NCI-H774 (cell line): ENCODE measurements at regions not wholly inside any gene's neighbourhood (a gene's known extent, or its start where the extent isn't known, plus 50 kb on each side); places are given as distances from the start of the nearest gene placed in this dataset.
"Not testable (repeated sequence)": the region's sequence is repeated elsewhere in the genome, so short reads cannot be mapped to it uniquely, and the experiment has no call there.

Experiments
- DNase-seq: peaks from one replicate; lab custom pipeline; 2025; lab: John Stamatoyannopoulos, UW

DNA sequence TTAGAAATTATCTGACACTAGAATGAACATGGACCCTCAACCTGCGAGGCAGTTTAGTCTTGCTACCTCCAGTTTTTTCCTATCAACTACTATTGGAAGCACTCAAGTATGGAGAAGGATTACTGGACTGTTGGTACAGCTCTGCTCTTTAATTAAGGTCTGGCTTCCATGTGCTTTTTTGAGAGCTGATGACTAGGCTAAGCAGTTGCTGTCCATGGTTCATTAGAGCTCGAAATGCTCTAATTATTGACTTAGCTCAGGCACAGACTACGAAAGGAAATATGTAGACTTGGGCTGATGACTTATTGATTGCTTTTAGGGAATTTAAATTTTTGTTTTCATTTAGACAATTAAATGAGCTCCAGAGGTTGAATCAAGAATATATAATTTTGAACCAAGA, 1281.6 kb downstream of the HACE1 start:
- DNase-seq: no peak

DNA sequence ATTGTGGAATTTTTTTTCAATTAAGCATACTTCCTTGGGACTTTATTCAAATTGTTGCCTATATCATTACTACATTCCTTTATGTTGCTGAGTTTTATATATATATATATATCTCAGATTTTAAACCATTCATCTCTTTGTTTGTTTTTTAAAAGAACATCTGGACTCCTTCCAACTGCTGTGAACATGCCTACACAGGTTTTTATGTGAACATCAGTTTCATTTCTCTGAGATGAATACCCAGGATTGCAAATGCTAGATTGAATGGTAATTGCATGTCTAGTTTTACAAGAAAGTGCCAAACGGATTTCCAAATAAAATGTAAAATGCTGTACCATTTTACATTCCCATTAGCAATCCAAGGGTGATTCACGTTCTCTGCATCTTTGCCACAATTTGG, 1289.3 kb downstream of the HACE1 start:
- no peak for DNase-seq

DNA sequence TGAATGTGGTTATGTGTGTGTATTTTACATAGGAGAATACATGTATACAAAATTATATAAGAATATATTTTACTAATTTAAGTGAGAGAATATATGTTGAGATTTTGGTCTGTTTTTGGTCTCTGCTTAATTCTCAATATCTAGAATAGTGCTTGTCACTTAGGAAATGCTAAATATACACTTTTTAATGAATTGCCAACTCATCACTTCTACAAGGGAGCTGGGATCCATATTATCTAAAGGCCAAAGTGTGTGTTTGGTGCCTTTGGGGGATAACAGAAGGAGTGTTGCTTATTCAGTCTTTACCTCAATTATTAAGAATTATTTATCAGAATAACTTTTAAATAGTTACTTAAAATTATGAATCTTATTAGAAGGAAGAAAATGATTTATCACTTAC, 1304.8 kb downstream of the HACE1 start:
- no peak for DNase-seq

DNA sequence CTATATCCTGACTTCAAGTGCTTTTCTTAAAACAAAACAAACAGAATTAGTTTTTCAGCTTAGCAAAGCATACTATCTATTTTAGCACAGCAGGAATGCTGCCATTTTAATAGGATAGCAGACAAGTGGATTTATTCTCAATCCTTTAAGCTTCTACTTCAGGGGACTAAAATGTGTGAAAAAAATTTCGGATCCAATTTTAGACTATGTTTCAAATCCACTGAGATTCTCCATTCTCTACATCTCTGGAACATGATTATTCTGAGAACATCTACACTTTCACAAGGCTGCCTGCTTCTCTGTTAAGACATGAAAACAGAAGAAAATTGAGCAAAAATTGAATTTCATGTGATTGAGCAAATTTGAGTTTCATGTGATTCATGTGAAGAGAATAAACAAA, 1321.3 kb downstream of the HACE1 start:
- no peak for DNase-seq

DNA sequence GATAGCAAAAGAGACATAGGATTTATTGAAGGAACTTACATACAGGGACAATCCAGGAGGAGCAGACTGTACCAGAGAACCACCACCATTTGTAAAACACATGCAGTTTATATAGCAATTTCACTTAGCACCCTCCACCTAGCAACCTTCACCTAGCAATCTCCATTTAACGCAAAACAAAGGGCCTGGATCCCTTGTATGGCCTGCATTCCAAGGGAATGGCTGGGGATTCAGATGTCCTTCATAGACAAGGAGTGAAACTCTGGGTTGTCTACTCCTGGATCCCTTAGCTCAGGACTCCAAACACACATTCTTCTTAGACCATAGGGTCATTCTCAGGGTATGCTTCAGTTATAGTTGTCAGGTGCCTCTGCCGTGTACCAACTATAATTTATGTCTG, 1324.9 kb downstream of the HACE1 start:
- no peak for DNase-seq

DNA sequence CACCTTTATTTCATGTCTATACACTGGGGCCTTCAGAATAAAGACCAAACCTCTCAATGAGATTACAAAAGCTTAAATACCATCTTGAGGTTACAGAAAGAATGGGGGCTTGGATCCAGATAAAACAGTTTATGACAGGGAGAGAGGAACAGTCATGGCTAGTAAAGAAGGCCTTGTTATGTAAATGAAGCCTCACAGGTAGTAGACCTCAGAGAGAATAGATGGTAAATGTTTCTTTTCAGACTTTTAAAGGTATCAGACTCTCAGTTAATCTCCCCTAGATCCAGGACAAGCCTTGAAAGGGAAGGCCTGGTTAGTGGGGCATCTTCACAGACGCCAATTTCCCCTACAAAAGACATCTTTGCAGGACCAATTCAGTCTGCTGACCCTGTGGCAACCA, 1325.6 kb downstream of the HACE1 start:
- no peak for DNase-seq

DNA sequence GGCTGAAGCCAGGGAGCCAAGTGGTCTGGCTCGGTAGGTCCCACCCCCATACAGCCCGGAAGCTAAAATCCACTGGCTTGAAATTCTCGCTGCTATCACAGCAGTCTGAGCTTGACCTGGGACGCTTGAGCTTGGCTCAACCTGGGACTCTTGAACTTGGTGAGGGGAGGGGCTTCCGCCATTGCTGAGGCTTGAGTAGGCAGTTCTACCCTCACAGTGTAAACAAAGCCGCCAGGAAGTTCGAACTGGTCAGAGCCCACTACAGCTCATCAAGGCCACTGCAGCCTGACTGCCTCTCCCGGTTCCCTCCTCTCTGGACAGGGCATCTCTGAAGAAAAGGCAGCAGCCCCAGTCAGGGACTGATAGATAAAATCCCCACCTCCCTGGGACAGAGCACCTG, 1337.7 kb downstream of the HACE1 start:
- DNase-seq: no peak

DNA sequence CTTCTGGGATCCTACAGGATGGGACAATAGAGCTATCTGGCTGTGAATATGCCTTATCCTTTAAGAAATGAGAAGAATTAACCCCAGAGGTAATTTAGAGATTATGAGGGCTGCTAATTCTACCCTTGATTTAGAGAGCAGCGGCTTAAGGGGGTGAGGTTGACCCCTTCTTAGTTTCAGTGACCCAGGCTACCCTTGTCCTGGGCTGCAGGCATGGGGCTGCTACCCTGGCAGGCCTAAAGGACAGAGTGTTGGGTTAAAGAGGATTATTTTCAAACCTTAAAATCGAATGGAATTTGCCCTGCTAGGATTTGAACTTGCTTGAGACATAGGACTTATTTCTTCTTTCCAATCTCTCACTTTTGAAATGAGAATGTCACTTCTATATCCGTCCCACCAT, 1343.4 kb downstream of the HACE1 start:
- DNase-seq: no peak

DNA sequence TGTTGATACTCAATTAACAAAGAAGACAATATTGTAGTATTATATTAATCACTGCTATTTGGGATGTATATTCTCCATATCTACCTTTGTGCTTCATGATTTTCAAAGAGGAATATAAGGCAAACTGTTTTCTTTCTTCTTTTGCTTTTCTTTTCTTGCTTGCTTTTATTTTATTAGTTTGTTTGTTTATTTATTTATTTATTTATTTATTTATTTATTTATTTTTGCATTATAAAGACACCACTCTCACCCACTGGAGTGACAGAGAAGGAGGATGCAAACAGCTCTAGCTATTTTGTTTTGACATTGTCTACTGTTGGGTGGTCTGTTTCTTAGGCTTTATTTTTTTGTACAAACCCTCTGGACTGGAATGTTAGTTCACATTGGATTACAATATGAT, 1352.7 kb downstream of the HACE1 start:
- no peak for DNase-seq

DNA sequence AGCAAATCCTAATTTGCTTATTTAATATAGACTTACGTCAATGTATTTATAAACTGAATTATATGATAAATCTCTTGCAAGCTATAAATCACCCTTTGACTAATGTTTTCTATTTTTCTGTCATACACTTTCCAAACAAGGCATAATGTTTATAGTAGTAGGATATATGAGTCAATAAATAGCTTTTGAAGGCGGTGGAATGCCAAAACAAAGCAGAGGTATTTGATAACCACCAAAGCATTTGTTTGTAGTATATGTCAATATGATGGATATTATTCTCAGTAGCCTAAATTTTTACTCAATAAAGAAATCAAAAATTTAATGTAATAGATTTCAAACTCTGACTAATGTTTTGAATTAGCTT, 1354.6 kb downstream of the HACE1 start:
- DNase-seq: no peak

DNA sequence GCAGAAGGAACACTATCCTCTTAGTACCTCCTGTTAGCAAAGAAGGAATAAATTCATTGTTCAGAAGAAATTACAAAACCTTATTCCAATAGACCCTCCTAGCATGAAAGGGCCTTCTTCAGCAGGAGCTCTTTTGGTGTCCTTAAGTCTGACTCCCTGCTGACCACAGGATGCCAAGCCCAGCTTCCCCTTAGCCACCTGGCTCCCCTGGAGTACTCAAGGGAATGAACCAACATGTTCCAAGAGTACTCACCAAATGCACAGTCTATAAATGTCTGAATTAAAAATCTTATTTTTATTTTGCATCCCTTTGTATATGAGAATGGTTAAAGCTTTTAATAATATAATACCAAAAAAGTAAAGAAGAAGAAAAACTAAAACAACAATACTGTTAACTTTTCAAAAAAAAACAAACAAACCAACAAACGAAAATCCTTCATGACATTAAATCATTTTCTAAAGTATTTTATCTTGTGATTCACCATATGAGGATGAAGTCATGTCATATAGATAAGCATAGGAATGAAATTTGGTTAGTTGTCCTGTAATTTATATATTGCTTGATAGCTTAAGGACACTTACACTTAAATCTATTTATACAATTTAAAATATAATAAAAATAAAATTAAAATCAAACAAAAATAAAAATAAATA, 1355.1 kb downstream of the HACE1 start:
- no peak for DNase-seq

DNA sequence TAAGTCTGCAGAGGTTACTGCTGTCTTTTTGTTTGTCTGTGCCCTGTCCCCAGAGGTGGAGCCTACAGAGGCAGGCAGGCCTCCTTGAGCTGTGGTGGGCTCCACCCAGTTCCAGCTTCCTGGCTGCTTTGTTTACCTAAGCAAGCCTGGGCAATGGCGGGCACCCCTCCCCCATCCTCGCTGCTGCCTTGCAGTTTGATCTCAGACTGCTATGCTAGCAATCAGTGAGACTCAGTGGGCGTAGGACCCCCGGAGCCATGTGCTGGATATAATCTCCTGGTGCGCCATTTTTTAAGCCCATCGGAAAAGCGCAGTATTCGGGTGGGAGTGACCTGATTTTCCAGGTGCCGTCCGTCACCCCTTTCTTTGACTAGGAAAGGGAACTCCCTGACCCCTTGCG, 1363.1 kb downstream of the HACE1 start:
- DNase-seq: not testable (repeated sequence)

DNA sequence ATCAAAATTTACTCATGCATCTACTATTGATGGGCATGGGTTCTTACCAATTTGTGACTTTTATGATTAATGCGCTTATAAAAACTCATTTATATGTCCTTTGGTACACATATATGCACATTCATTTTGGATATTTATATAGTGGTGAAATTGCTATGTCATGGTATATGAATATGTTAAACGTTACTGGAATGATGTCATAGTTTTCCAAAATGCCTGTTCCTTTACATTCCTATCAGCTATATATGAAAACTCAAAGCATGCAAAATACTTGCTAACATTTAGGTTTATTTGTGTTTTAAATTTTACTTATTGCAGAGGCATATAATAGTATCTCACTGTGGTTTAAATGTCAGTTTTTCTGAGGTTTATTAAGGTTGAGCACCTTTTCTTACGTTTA, 1403.1 kb downstream of the HACE1 start:
- no peak for DNase-seq

DNA sequence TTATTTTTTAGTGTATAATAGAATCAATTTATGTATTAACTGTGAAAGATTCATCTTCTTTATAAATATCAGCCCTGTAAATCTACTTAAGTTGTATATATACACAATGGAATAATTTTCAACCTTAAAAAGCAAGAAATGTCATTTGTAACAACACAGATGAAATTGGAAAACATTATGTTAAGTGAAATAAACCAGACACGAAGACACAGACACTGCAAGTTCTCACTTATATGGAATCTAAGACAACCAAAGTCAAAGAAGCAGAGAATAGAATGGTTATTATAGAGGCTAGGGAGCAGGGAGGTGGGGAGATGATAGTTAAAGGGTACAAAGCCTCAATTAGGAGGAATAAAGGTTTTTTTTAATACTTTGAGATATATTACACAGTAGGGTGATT, 1404.4 kb downstream of the HACE1 start:
- DNase-seq: no peak

DNA sequence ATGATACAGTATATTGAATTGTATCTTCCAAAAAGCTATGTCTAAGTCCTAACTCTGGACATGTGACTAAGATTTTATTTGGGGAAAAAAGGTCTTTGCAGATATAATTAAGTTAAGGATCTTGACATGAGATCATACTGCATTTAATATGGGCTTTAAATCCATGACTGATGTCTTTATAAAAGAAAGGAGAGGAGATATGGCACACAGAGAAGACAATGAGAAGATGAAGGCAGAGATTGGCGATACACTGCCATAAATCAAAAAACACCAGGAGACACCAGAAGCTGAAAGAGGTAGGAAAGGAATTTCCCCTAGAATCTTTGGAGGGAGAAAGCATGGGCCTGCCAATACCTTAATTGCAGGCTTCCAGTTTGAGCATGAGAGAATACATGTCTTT, 1450.2 kb downstream of the HACE1 start:
- no peak for DNase-seq

DNA sequence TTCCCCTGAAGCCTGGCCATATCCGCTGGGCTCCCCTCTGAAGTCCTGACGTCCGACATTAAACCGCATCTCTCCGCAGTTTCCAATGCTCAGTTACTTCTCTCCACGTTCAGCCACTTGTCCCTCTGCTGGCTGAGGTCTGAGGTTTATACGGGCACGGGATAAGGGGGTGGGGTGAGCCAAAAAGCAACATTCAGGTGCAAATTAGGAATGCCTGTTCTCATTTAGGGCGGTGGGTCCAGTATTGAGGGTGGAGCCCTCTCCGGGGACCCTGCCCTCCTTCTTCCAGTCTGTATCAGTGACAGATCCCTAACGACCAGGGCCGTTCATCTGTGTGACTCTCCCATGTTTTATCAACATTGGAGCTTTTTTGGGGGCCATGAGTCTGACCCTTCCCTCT, 1454.4 kb downstream of the HACE1 start:
- DNase-seq: no peak

DNA sequence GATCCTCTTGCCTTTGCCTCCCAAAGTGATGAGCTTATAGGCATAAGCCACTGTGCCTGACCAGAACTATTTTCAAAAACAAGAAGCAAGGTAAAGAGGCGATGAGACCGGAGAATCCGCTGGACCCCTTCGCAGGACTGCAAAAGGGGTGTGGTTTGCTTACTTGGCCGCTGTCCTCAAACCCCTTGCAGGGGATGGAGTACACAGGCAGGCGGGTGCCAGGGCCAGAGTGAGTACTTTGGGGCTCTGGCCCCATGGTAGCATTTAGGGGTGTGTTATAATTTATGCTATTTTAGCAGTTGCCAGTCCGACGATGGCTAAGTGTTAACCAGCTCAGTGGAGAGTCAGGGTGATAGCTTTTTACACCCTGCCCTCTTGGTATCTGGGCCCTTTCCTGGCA, 1454.9 kb downstream of the HACE1 start:
- DNase-seq: no peak

DNA sequence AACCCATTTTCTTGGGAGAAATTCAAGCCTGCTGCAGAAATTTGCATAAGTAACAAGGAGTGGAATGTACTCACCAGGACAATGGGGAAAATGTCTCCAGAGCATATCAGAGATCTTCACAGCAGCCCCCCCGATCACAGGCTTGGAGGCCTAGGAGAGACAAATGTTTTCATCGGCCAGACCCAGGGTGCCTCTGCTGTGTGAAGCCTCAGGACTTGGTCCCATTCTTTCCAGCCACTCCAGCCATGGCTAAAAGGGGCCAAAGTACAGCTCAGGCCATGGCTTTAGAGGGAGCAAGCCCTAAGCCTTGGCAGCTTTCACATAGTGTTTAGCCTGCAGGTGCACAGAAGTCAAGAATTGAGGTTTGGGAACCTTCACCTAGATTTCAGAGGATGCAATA, 1463.0 kb downstream of the HACE1 start:
- DNase-seq: no peak

DNA sequence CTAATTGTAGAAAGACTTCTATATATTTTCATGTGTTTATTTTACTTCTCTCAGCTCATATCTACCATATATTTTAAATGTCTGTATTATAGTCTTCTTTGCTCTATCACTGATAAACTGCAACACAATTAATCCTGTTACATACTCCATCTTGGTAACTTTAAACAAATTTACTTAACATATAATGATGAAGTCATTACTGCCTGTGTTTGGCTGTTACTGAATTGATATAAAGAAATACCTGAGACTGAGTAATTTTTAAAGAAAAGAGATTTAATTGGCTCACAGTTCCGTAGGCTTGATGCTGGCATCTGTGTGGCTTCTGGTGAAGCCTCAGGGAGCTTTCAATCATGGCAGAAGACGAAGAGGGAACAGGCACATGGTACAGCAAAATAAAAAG, 1480.4 kb downstream of the HACE1 start:
- no peak for DNase-seq

DNA sequence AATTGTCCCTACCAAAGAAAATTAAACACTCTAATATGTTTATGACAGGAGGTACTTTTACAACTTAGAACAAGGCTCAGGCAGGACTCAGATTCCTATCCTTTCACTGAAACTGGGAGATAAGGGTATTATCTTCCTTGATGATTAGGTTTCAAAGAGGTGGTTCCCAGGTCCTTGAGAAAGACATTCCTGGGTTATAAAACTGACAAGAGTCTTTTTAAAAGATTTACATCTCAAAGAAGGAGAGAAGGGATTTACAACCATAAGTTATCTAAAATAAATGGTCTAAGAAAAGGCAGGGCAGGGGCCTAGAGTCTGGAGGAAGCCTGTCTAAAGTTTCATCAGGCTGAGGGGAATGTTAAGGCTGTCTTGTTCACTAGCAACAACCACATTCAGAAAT, 1492.5 kb downstream of the HACE1 start:
- no peak for DNase-seq

DNA sequence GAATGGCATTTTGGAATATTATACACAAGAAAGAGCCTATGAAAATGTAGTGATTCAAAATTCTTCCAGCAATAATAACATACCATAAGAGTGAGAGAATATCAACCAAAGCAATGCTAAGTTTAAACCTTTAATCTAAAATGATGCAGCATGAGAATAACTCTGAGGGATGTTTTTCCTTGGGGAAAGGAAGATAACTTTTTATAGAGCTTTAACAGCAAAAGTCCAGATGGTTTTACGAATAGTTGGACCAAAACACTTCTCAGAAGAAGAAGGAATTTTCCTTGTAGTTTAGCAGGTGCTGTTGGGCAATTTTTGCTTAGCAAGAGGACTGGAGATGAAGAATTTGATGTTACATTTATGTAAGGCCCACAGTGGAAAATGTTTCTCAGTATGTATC, 1503.2 kb downstream of the HACE1 start:
- no peak for DNase-seq

DNA sequence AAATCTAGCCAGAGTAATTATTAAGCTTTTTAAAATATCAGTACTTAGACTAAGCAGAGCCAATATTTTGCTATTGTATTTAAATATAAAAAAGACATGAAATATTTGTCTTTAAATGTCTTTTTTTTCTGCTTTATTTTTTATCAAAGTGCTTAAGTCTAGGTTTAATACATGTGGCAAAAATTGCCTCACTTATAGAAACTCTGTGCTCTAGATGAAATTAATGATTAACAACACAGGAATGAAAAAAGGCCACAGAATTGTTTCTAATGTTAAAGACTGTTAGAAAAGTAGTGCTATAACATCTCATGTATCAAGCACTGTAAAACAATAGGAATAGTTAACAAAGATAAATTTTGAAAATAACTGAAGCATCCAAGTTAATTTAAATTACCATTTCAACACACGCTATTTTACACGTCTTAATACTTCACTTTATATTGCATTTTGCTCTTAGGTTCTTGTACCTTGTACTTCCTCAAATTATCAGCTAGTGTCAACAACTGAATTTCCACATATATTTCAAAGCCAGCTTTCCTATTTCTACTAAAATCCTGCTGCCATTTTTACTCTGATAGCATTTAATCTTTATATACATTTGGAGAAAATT, 1515.1 kb downstream of the HACE1 start:
- DNase-seq: no peak

DNA sequence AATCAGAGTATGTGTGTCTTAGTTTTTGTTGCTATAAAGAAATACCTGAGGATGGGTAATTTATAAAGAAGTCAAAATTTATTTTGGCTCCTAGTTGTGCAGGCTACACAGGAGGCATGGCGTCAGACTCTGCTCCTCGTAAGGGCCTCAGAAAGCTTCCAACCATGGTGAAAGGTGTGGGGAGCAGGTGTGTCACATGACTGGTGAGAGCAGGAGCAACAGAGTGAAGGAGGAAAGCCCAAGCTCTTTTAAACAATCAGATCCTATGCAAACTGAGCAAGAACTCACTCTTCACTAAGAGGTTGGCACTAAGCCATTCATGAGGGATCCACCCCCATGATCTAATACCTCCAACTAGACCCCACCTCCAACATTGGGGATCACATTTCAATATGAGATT, 1524.3 kb downstream of the HACE1 start:
- no peak for DNase-seq
